Chondrocyte (in vitro differentiated cells): ENCODE measurements at regions not wholly inside any gene's neighbourhood (a gene's known extent, or its start where the extent isn't known, plus 50 kb on each side); places are given as distances from the start of the nearest gene placed in this dataset.
"Not testable (repeated sequence)": the region's sequence is repeated elsewhere in the genome, so short reads cannot be mapped to it uniquely, and the experiment has no call there.

Experiments used
- DNase-seq: peaks from one replicate; pipeline ENCODE4 v3.0.0; 2021; ENCODE audit warnings: mixed read lengths, low spot score
- H3K27ac Mint-ChIP-seq: one replicate; pipeline ENCODE4 v1.8.0; 2021; ENCODE audit warnings: mild to moderate bottlenecking, moderate library complexity, mixed read lengths; ENCODE audit not compliant: unreplicated experiment
- H3K27me3 Mint-ChIP-seq: 2 replicates; pipeline ENCODE4 v1.8.0; 2021; ENCODE audit warnings: low read depth, mixed read lengths
- H3K36me3 Mint-ChIP-seq: 2 replicates; pipeline ENCODE4 v1.8.0; 2021; ENCODE audit warnings: low read depth, mixed read lengths
- H3K4me1 Mint-ChIP-seq: 2 replicates; pipeline ENCODE4 v1.8.0; 2021; ENCODE audit warnings: low read depth, mild to moderate bottlenecking, mixed read lengths
- H3K4me3 Mint-ChIP-seq: one replicate; pipeline ENCODE4 v1.8.0; 2021; ENCODE audit warnings: mild to moderate bottlenecking, moderate library complexity, mixed read lengths; ENCODE audit not compliant: unreplicated experiment
- H3K9me3 Mint-ChIP-seq: 2 replicates; pipeline ENCODE4 v1.8.0; 2021; ENCODE audit warnings: low read depth, mixed read lengths
- TF ChIP-seq, protein P1 (sequence below): fragments of 200-600 bp; sonication (generic); IDR thresholded peaks from 2 replicates; pipeline ENCODE4 v1.5.0; 2021; ENCODE audit warnings: antibody characterized with exemption, mild to moderate bottlenecking, moderate library complexity

DNA sequence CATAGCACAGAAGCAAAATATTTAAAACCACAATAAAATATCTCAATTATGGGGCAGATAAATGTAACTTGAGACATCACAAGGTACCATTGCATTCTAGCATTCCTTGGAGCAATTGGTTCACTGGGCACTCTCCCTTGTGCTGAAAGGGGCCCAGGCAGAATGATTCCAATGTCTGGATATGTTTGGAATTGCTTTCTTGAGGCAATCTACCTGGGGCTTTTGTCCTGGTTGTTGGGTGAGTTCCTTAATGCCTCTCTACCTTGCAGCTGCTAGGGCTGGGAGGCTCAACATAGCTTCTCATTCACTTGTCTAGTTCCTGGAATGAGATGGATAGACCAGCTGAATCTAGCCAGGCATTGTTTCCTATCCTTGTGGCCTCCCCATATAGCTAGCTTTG is 539.6 kb upstream of the FSHR start:
- H3K36me3 Mint-ChIP-seq, result no peaks in the 10 kb centered on the region
- no peaks in the 10 kb centered on the region for H3K4me1 Mint-ChIP-seq
- H3K27me3 Mint-ChIP-seq, result peaks cover 1% of the 10 kb centered on the region
- no peaks in the 10 kb centered on the region for H3K9me3 Mint-ChIP-seq
- no peak for DNase-seq
- H3K27ac Mint-ChIP-seq, result no peak overlapping the region
- TF ChIP-seq, protein P1, sequence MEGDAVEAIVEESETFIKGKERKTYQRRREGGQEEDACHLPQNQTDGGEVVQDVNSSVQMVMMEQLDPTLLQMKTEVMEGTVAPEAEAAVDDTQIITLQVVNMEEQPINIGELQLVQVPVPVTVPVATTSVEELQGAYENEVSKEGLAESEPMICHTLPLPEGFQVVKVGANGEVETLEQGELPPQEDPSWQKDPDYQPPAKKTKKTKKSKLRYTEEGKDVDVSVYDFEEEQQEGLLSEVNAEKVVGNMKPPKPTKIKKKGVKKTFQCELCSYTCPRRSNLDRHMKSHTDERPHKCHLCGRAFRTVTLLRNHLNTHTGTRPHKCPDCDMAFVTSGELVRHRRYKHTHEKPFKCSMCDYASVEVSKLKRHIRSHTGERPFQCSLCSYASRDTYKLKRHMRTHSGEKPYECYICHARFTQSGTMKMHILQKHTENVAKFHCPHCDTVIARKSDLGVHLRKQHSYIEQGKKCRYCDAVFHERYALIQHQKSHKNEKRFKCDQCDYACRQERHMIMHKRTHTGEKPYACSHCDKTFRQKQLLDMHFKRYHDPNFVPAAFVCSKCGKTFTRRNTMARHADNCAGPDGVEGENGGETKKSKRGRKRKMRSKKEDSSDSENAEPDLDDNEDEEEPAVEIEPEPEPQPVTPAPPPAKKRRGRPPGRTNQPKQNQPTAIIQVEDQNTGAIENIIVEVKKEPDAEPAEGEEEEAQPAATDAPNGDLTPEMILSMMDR, result no peak
- H3K4me3 Mint-ChIP-seq, result no peak overlapping the region

DNA sequence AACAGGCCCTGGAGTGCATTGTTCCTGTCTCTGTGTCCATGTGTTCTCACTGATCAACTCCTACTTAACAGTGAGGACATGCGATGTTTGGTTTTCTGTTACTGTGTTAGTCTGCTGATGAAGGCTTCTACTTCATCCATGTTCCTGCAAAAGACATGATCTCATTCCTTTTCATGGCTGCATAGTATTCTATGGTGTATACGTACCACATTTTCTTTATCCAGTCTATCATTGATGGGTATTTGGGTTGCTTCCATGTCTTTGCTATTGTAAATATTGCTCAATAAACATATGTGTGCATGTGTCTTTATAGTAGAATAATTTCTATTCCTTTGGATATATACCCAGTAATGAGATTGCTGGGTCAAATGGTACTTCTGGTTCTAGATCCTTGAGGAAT is 537.7 kb upstream of the FSHR start:
- not testable (repeated sequence) for H3K4me1 Mint-ChIP-seq, H3K4me3 Mint-ChIP-seq, H3K27ac Mint-ChIP-seq, H3K9me3 Mint-ChIP-seq, H3K27me3 Mint-ChIP-seq, H3K36me3 Mint-ChIP-seq, DNase-seq

DNA sequence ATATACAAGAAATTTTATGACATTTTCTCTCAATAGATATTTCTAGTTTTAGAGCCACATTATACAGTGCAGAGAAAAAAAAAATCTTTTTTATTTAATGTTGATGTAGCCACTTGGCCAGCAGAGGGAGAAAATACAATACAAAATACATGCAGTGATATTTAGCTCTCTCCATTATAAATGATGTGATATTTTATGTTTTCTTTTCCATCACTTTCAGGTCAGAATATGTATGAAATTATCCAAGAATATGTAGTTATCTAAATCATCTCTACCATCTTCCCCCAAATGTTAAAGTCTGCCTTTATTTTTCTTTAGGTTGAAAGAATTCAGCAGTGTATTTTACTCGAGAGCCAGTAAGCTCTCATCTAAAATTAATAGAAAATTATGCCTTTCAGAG is 533.6 kb upstream of the FSHR start:
- H3K9me3 Mint-ChIP-seq, result no peaks in the 10 kb centered on the region
- H3K27me3 Mint-ChIP-seq, result peaks cover 6% of the 10 kb centered on the region
- no peak for DNase-seq
- H3K4me1 Mint-ChIP-seq, result no peaks in the 10 kb centered on the region
- TF ChIP-seq, protein P1, result peak; percentile 79
- H3K4me3 Mint-ChIP-seq, result no peak overlapping the region
- no peak overlapping the region for H3K27ac Mint-ChIP-seq
- H3K36me3 Mint-ChIP-seq, result no peaks in the 10 kb centered on the region

DNA sequence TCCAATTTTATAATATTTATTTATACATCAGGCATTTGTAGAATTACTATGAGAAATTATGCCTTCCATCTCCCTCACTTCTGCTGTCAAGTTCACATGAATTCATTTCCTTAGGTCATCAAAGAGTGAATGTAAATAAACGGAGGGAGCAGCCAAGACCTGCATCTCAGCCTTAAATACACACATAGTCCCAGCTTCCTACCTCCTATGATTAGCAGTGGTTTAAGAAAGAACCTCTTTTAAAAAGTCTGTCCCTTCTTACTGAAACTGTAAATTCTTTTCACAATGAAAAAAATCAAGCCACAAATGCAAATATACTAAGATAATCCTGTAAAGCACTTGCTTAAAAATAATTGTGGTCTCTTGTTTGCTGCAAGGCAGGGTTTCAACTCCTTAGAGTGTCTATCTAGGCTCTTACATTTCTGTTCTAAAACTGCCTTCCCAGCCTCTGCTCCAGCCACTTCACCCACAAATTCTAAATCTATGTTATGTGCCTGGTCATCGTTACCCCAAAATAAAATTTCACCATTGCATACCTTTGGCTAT is 532.7 kb upstream of the FSHR start:
- TF ChIP-seq, protein P1, result no peak
- H3K4me1 Mint-ChIP-seq, result no peaks in the 10 kb centered on the region
- H3K4me3 Mint-ChIP-seq, result no peak overlapping the region
- DNase-seq, result no peak
- no peaks in the 10 kb centered on the region for H3K36me3 Mint-ChIP-seq
- peaks cover 6% of the 10 kb centered on the region for H3K27me3 Mint-ChIP-seq
- no peaks in the 10 kb centered on the region for H3K9me3 Mint-ChIP-seq
- H3K27ac Mint-ChIP-seq, result no peak overlapping the region

DNA sequence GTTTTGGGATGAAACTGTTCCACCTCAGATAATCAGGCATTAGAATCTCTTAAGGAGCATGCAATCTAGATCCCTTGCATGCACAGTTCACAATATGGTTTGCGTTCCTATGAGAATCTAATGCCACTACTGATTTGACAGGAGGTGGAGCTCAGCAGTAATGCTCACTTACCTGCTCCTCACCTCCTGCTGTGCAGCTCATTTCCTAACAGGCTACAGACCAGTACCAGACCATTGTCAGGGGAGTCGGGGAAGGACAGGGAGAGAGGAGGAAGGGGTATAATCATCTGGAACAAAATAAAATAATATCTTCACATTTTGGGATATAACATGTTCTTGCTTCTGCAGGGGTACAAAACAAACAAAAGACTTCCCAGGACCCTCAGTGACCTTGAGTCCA is 532.0 kb upstream of the FSHR start:
- peaks cover 6% of the 10 kb centered on the region for H3K27me3 Mint-ChIP-seq
- no peak overlapping the region for H3K4me3 Mint-ChIP-seq
- no peak overlapping the region for H3K27ac Mint-ChIP-seq
- H3K36me3 Mint-ChIP-seq, result no peaks in the 10 kb centered on the region
- DNase-seq, result no peak
- no peaks in the 10 kb centered on the region for H3K9me3 Mint-ChIP-seq
- TF ChIP-seq, protein P1, result no peak
- H3K4me1 Mint-ChIP-seq, result no peaks in the 10 kb centered on the region

DNA sequence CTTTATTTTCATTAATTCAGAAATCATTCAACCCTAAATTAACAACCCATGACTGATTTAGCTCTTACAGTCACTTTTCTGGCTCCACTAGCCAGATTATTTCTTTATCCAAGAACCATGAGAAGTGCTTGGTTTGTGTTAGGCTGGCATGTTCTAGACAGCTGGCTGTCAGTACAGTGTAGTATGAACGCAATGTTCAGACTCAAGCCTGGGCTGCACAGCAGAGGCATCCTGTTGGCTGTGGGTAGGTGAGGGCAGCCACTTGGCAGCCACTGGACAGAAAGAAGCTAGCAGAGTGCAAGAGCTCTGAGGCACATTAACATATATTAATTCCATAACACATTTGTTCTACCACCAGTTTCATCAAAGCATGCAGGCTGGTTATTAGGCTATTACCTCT is 522.9 kb upstream of the FSHR start:
- TF ChIP-seq, protein P1, result no peak
- Mint-ChIP-seq H3K9me3 (no peaks in the 10 kb centered on the region), H3K27ac (no peak overlapping the region), H3K36me3 (no peaks in the 10 kb centered on the region), H3K4me3 (no peak overlapping the region), H3K4me1 (no peaks in the 10 kb centered on the region), H3K27me3 (peaks cover 5% of the 10 kb centered on the region)
- no peak for DNase-seq
